ENCODE measurements at regions not wholly inside any gene's neighbourhood (a gene's known extent, or its start where the extent isn't known, plus 50 kb on each side); places are given as distances from the start of the nearest gene placed in this dataset.

DNA sequence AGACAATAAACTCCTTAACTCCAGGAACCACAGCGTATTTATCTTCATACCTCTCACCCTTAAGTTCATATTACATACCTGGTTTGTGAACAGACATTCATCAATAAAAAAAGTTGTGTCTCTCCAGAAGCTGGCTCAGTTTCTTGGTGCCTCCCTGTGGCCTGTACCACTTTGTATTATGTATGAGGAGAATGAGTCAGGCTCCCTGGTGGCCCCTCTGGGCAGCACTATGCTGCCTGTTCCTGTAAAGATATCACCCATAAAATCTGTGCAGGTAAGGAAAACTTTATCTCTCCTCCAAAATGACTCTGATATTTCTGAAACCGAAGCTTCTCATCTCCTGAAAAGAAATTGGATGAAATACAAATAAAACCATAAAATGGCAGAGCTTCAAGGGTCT, 198.4 kb upstream of the NT5C1B start:
- H3K27me3 ChIP-seq = no peaks in the 10 kb centered on the region
- WGBS = 93% methylated on average over 2 of the region's 2 CpGs
- no peaks in the 10 kb centered on the region for H3K36me3 ChIP-seq
- H3K4me3 ChIP-seq = no peak overlapping the region
- DNase-seq (ENCODE audit: low spot score in 2 of 2) = no peak
- no peak overlapping the region for H3K27ac ChIP-seq
- TF ChIP-seq EP300 (IDR thresholded peaks at IDR 0.05) = no peak
- TF ChIP-seq POLR2AphosphoS5 (IDR thresholded peaks at IDR 0.05) = no peak
- TF ChIP-seq POLR2A (IDR thresholded peaks at IDR 0.05) = no peak
- TF ChIP-seq, protein P1, sequence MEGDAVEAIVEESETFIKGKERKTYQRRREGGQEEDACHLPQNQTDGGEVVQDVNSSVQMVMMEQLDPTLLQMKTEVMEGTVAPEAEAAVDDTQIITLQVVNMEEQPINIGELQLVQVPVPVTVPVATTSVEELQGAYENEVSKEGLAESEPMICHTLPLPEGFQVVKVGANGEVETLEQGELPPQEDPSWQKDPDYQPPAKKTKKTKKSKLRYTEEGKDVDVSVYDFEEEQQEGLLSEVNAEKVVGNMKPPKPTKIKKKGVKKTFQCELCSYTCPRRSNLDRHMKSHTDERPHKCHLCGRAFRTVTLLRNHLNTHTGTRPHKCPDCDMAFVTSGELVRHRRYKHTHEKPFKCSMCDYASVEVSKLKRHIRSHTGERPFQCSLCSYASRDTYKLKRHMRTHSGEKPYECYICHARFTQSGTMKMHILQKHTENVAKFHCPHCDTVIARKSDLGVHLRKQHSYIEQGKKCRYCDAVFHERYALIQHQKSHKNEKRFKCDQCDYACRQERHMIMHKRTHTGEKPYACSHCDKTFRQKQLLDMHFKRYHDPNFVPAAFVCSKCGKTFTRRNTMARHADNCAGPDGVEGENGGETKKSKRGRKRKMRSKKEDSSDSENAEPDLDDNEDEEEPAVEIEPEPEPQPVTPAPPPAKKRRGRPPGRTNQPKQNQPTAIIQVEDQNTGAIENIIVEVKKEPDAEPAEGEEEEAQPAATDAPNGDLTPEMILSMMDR (IDR thresholded peaks at IDR 0.05) = no peak
- H3K4me1 ChIP-seq = no peaks in the 10 kb centered on the region
- no peaks in the 10 kb centered on the region for H3K9me3 ChIP-seq

DNA sequence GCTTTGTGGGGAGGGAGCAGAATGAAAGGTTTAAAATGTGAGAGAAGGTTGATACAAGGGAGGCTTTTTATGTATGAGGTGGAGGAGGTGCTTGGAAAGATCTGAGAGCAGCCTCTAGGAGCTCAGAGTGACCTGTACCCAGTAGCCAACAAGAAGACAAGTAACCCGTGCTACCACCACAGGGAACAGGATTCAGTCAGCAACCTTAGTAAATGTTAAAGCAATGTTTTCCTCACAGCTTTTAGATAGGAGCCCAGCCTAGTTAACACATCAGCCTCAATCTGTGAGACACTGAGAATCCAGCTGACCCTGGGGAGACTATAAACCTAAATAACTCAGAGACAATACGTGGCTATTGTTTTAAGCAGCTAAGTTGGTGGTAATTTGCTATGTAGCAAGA, 194.9 kb upstream of the NT5C1B start:
- Histone ChIP-seq H3K27me3 (no peaks in the 10 kb centered on the region), H3K9me3 (no peaks in the 10 kb centered on the region), H3K36me3 (no peaks in the 10 kb centered on the region), H3K4me1 (no peaks in the 10 kb centered on the region), H3K4me3 (no peak overlapping the region), H3K27ac (no peak overlapping the region)
- DNase-seq (ENCODE audit: low spot score in 2 of 2) = no peak
- 92% methylated on average over 2 of the region's 2 CpGs for WGBS
- TF ChIP-seq POLR2A (IDR thresholded peaks at IDR 0.05) (no peak), EP300 (IDR thresholded peaks at IDR 0.05) (no peak), POLR2AphosphoS5 (IDR thresholded peaks at IDR 0.05) (no peak)
- TF ChIP-seq, protein P1 (IDR thresholded peaks at IDR 0.05) = no peak

DNA sequence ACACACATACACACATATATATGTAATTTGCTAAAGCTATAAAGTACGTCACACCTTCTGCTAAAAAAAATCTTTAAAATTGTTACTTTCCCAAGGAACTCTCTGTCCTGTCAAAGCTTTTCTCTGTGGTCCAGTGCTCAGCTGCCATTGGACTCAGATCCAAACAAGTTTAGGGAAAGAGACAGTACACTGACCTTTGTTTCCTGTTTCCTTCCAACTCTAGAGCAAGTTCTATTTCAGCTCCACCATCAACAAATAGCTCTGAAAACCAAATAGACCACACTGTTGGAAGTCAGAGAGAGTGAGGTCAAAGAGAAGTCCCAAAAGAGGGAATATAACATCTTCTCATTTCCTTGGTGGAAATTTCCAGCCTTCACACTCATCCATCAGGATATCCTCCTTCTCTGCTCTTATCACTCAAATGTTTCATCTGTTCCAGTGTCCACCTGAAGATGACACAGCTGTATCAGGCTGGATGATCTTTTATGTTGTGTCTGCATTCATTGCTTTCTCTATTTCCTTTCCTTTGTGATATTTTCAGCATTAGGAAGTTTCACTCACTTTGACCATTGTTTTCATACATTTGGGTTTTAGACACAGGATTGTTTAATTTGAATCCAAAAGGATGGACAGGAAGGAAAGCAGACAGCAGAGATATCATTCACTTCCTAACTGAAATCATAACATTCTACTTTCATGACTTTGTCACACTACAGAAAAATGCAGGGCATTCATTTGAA, 192.3 kb upstream of the NT5C1B start:
- no peak overlapping the region for H3K27ac ChIP-seq
- DNase-seq (ENCODE audit: low spot score in 2 of 2) = no peak
- WGBS = 97% methylated on average over 1 of the region's 1 CpG
- TF ChIP-seq EP300 (IDR thresholded peaks at IDR 0.05) (no peak), POLR2AphosphoS5 (IDR thresholded peaks at IDR 0.05) (no peak), POLR2A (IDR thresholded peaks at IDR 0.05) (no peak)
- TF ChIP-seq, protein P1 (IDR thresholded peaks at IDR 0.05) = no peak
- no peaks in the 10 kb centered on the region for H3K36me3 ChIP-seq
- no peak overlapping the region for H3K4me3 ChIP-seq
- H3K4me1 ChIP-seq = no peaks in the 10 kb centered on the region
- no peaks in the 10 kb centered on the region for H3K27me3 ChIP-seq
- no peaks in the 10 kb centered on the region for H3K9me3 ChIP-seq

DNA sequence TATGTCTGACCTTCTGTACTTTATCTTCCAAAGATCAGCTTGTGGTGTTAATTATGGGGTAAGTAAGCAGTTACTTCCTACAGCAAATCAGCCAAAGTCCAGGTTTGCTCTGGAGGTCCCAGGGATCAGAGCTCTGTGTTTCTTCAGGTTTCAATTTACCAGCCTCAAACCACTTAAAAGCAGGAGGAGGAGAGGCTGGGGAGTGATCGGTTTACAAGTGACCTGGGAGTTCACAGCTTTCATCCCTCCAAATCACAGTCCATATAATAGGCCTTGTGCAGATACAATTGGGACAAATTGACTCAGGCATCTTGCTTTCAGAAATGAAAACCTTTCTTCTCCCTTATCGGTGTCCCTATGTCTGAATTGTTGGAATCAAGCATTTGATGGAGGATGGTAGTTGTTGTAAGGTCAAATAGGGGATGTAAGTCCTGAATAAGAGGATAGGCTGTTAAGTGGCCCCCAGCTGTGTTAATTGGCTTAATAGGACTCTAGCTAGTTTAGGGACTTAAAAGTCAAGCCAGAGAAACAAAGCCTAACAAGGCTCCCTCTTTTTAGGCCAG, 188.0 kb upstream of the NT5C1B start:
- no peak for TF ChIP-seq POLR2A (IDR thresholded peaks at IDR 0.05)
- Histone ChIP-seq H3K4me1 (no peaks in the 10 kb centered on the region), H3K9me3 (no peaks in the 10 kb centered on the region), H3K36me3 (no peaks in the 10 kb centered on the region), H3K27me3 (no peaks in the 10 kb centered on the region), H3K27ac (no peak overlapping the region), H3K4me3 (no peak overlapping the region)
- WGBS = 77% methylated on average over 2 of the region's 2 CpGs
- DNase-seq (ENCODE audit: low spot score in 2 of 2) = no peak

DNA sequence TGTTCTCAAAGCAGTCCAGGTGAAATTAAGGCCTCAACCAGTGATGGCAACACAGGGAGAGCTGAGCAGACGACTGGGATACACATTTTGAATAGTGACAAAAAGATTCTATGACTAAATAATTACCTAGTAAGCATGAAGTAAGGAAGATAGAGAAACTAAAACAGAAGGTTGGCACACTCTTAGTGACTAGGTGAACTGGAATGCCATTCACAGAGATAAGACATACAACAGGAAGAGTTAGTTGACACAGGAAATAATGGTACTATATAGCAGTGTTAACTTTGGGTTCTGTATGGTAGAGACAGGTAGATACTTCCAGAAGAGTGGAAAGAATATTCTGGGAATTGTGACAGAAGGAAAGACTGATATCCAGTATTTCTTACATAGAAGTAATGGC, 181.8 kb upstream of the NT5C1B start:
- Histone ChIP-seq H3K27me3 (no peaks in the 10 kb centered on the region), H3K4me3 (no peak overlapping the region), H3K4me1 (no peaks in the 10 kb centered on the region), H3K27ac (no peak overlapping the region), H3K36me3 (no peaks in the 10 kb centered on the region), H3K9me3 (no peaks in the 10 kb centered on the region)
- 82% methylated on average over 1 of the region's 1 CpG for WGBS
- TF ChIP-seq, protein P1 (IDR thresholded peaks at IDR 0.05) = no peak
- no peak for TF ChIP-seq EP300 (IDR thresholded peaks at IDR 0.05)
- TF ChIP-seq POLR2AphosphoS5 (IDR thresholded peaks at IDR 0.05) = no peak
- TF ChIP-seq POLR2A (IDR thresholded peaks at IDR 0.05) = no peak
- no peak for DNase-seq (ENCODE audit: low spot score in 2 of 2)

Measured in suprapubic skin (tissue), 4 donors.